Stimulated activated naive B cell treated with anti-CD40 and anti-IgM and Interleukin-4, amounts not matched to agents 10 μg/mL and 1 μg/mL and 100 μg/mL, for 72 hours (primary cell): ENCODE measurements at regions not wholly inside any gene's neighbourhood (a gene's known extent, or its start where the extent isn't known, plus 50 kb on each side); places are given as distances from the start of the nearest gene placed in this dataset.

ENCODE experiments used
- ATAC-seq, 2 donors: fragments of 150-1000 bp; cut with Tn5 transposase; replicated peaks; 2 replicates each; pipeline ENCODE4 v1.10.0; 2021; ENCODE audit warnings: moderate library complexity in 1 of 2
- DNase-seq: peaks from one replicate; pipeline ENCODE4 v3.0.0; 2021
- H3K27ac Mint-ChIP-seq: one replicate; pipeline ENCODE4 v1.8.0; 2022; ENCODE audit warnings: mild to moderate bottlenecking, mixed read lengths
- H3K27me3 Mint-ChIP-seq, 2 donors: one replicate each; pipeline ENCODE4 v1.8.0; 2022; ENCODE audit warnings: mixed read lengths in 2 of 2
- H3K36me3 Mint-ChIP-seq, 2 donors: one replicate each; pipeline ENCODE4 v1.8.0; 2022; ENCODE audit warnings: mixed read lengths in 2 of 2, mild to moderate bottlenecking in 1 of 2
- H3K4me1 Mint-ChIP-seq, 2 donors: one replicate each; pipeline ENCODE4 v1.8.0; 2022; ENCODE audit warnings: mixed read lengths in 2 of 2, mild to moderate bottlenecking in 1 of 2
- H3K4me3 Mint-ChIP-seq, 2 donors: one replicate each; pipeline ENCODE4 v1.8.0; 2022; ENCODE audit warnings: mild to moderate bottlenecking in 2 of 2, mixed read lengths in 2 of 2, moderate library complexity in 1 of 2
- H3K9me3 Mint-ChIP-seq, 2 donors: one replicate each; pipeline ENCODE4 v1.8.0; 2022; ENCODE audit warnings: mixed read lengths in 2 of 2, mild to moderate bottlenecking in 1 of 2

- ATAC-seq (no peak), DNase-seq (no peak)
- no peak overlapping the region for H3K4me3 Mint-ChIP-seq
- H3K9me3 Mint-ChIP-seq, result no peaks in the 10 kb centered on the region
- no peaks in the 10 kb centered on the region for H3K4me1 Mint-ChIP-seq
- no peaks in the 10 kb centered on the region for H3K27me3 Mint-ChIP-seq
- H3K36me3 Mint-ChIP-seq, result no peaks in the 10 kb centered on the region
- H3K27ac Mint-ChIP-seq, result no peak overlapping the region
Measured at GRCh38 chr13:74708629-74709028, 574.4 kb upstream of the KLF12 start.

- H3K27me3 Mint-ChIP-seq, result no peaks in the 10 kb centered on the region
- no peaks in the 10 kb centered on the region for H3K9me3 Mint-ChIP-seq
- H3K27ac Mint-ChIP-seq, result no peak overlapping the region
- H3K36me3 Mint-ChIP-seq, result no peaks in the 10 kb centered on the region
- no peaks in the 10 kb centered on the region for H3K4me1 Mint-ChIP-seq
- no peak for ATAC-seq
- no peak overlapping the region for H3K4me3 Mint-ChIP-seq
- DNase-seq, result no peak
Measured at GRCh38 chr13:74707291-74707690, 573.1 kb upstream of the KLF12 start.

- DNase-seq (no peak), ATAC-seq (no peak)
- no peaks in the 10 kb centered on the region for H3K9me3 Mint-ChIP-seq
- H3K4me3 Mint-ChIP-seq, result no peak overlapping the region
- H3K36me3 Mint-ChIP-seq, result no peaks in the 10 kb centered on the region
- no peaks in the 10 kb centered on the region for H3K27me3 Mint-ChIP-seq
- no peak overlapping the region for H3K27ac Mint-ChIP-seq
- no peaks in the 10 kb centered on the region for H3K4me1 Mint-ChIP-seq
Measured at GRCh38 chr13:74706801-74707200, 572.6 kb upstream of the KLF12 start.

- Mint-ChIP-seq H3K4me3 (no peak overlapping the region), H3K27me3 (no peaks in the 10 kb centered on the region), H3K9me3 (peaks cover 0 to 3% of the 10 kb centered on the region in 2 donors), H3K4me1 (no peaks in the 10 kb centered on the region), H3K27ac (no peak overlapping the region), H3K36me3 (no peaks in the 10 kb centered on the region)
- DNase-seq (no peak), ATAC-seq (no peak)
Measured at GRCh38 chr13:74705438-74705837, 571.2 kb upstream of the KLF12 start.

GRCh38 chr13:74703855-74704387 is 569.7 kb upstream of the KLF12 start:
- Mint-ChIP-seq H3K4me3 (no peak overlapping the region), H3K36me3 (no peaks in the 10 kb centered on the region), H3K27me3 (no peaks in the 10 kb centered on the region), H3K9me3 (peaks cover 0 to 3% of the 10 kb centered on the region in 2 donors), H3K27ac (no peak overlapping the region), H3K4me1 (no peaks in the 10 kb centered on the region)
- DNase-seq (no peak), ATAC-seq (no peak)

GRCh38 chr13:74696148-74696922 is 562.1 kb upstream of the KLF12 start:
- Mint-ChIP-seq H3K27ac (no peak overlapping the region), H3K9me3 (peaks cover 0 to 4% of the 10 kb centered on the region in 2 donors), H3K27me3 (no peaks in the 10 kb centered on the region), H3K4me3 (no peak overlapping the region), H3K4me1 (no peaks in the 10 kb centered on the region), H3K36me3 (no peaks in the 10 kb centered on the region)
- DNase-seq (no peak), ATAC-seq (no peak)

- H3K27ac Mint-ChIP-seq, result no peak overlapping the region
Measured at GRCh38 chr13:74695021-74695800, 561.0 kb upstream of the KLF12 start.

GRCh38 chr13:74687442-74688182 is 553.4 kb upstream of the KLF12 start:
- ATAC-seq, result no peak
- Mint-ChIP-seq H3K4me1 (no peaks in the 10 kb centered on the region), H3K27me3 (no peaks in the 10 kb centered on the region), H3K9me3 (peaks cover 0 to 8% of the 10 kb centered on the region in 2 donors), H3K27ac (no peak overlapping the region), H3K4me3 (no peak overlapping the region), H3K36me3 (no peaks in the 10 kb centered on the region)
- DNase-seq, result no peak

More at GRCh38 chr13:74695021-74695800, 561.0 kb upstream of the KLF12 start:
- no peaks in the 10 kb centered on the region for H3K36me3 Mint-ChIP-seq
- DNase-seq (no peak), ATAC-seq (no peak)
- H3K9me3 Mint-ChIP-seq, result peaks cover 0 to 2% of the 10 kb centered on the region in 2 donors
- no peaks in the 10 kb centered on the region for H3K27me3 Mint-ChIP-seq
- H3K4me1 Mint-ChIP-seq, result no peaks in the 10 kb centered on the region
- H3K4me3 Mint-ChIP-seq, result no peak overlapping the region

GRCh38 chr13:74683411-74683810 is 549.2 kb upstream of the KLF12 start:
- Mint-ChIP-seq H3K27me3 (no peaks in the 10 kb centered on the region), H3K9me3 (peaks cover 0 to 8% of the 10 kb centered on the region in 2 donors), H3K27ac (no peak overlapping the region), H3K4me1 (no peaks in the 10 kb centered on the region), H3K36me3 (no peaks in the 10 kb centered on the region), H3K4me3 (no peak overlapping the region)
- no peak for ATAC-seq
- no peak for DNase-seq

- no peaks in the 10 kb centered on the region for H3K36me3 Mint-ChIP-seq
- no peak overlapping the region for H3K4me3 Mint-ChIP-seq
- no peak overlapping the region for H3K27ac Mint-ChIP-seq
- H3K27me3 Mint-ChIP-seq, result no peaks in the 10 kb centered on the region
- peaks cover 0 to 8% of the 10 kb centered on the region in 2 donors for H3K9me3 Mint-ChIP-seq
- H3K4me1 Mint-ChIP-seq, result no peaks in the 10 kb centered on the region
- no peak for DNase-seq
- ATAC-seq, result no peak
Measured at GRCh38 chr13:74682746-74683145, 548.5 kb upstream of the KLF12 start.

- Mint-ChIP-seq H3K27ac (no peak overlapping the region), H3K36me3 (no peaks in the 10 kb centered on the region), H3K27me3 (no peaks in the 10 kb centered on the region), H3K9me3 (peaks cover 0 to 8% of the 10 kb centered on the region in 2 donors), H3K4me3 (no peak overlapping the region), H3K4me1 (no peaks in the 10 kb centered on the region)
- DNase-seq (no peak), ATAC-seq (no peak)
Measured at GRCh38 chr13:74681891-74682290, 547.7 kb upstream of the KLF12 start.

- no peak overlapping the region for H3K4me3 Mint-ChIP-seq
- DNase-seq (no peak), ATAC-seq (no peak)
- H3K27me3 Mint-ChIP-seq, result no peaks in the 10 kb centered on the region
- no peaks in the 10 kb centered on the region for H3K9me3 Mint-ChIP-seq
- no peaks in the 10 kb centered on the region for H3K36me3 Mint-ChIP-seq
- no peaks in the 10 kb centered on the region for H3K4me1 Mint-ChIP-seq
- H3K27ac Mint-ChIP-seq, result no peak overlapping the region
Measured at GRCh38 chr13:74678308-74678965, 544.2 kb upstream of the KLF12 start.

GRCh38 chr13:74675972-74676371 is 541.8 kb upstream of the KLF12 start:
- ATAC-seq, result no peak
- no peaks in the 10 kb centered on the region for H3K27me3 Mint-ChIP-seq
- no peaks in the 10 kb centered on the region for H3K36me3 Mint-ChIP-seq
- no peak overlapping the region for H3K4me3 Mint-ChIP-seq
- no peak overlapping the region for H3K27ac Mint-ChIP-seq
- H3K4me1 Mint-ChIP-seq, result no peaks in the 10 kb centered on the region
- no peaks in the 10 kb centered on the region for H3K9me3 Mint-ChIP-seq
- DNase-seq, result no peak

GRCh38 chr13:74675182-74675581 is 541.0 kb upstream of the KLF12 start:
- no peaks in the 10 kb centered on the region for H3K27me3 Mint-ChIP-seq
- H3K9me3 Mint-ChIP-seq, result no peaks in the 10 kb centered on the region
- no peak overlapping the region for H3K27ac Mint-ChIP-seq
- DNase-seq (no peak), ATAC-seq (no peak)
- no peaks in the 10 kb centered on the region for H3K4me1 Mint-ChIP-seq
- H3K4me3 Mint-ChIP-seq, result no peak overlapping the region
- no peaks in the 10 kb centered on the region for H3K36me3 Mint-ChIP-seq
